ENCODE measurements at regions not wholly inside any gene's neighbourhood (a gene's known extent, or its start where the extent isn't known, plus 50 kb on each side); places are given as distances from the start of the nearest gene placed in this dataset.
A peak's percentile ranks its signal among the peaks of the same experiment; 100 is the strongest.
"Not testable (repeated sequence)": the region's sequence is repeated elsewhere in the genome, so short reads cannot be mapped to it uniquely, and the experiment has no call there.

DNA sequence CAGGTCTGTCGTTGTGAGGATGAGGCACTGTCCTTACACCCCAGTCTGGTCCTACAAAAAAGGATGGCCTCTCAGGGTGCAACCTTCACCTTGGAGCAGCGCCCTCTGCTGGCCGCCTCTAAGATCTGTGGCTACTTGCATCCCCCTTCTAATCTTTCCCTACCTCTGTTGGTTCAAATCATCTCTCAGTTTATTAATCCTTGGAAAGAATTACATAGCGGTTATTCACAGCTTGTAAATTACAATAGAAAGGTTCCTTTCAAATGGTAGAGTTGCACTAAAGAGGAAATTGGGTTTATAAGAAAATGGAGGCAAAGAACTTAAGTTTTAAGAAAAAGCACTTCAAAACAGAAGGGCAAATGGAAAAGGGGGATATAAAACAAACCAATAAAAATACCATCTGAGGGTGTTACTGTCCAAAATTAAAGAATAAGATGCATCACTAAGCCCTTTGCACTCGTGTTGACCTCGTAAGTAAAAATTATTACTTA, 102.0 kb upstream of the PLEKHM1 start:
- DNase-seq: peak; percentile 87 to 89

GRCh38 chr17:45596347-45596746, 105.8 kb upstream of the PLEKHM1 start:
- not testable (repeated sequence) for DNase-seq

GRCh38 chr17:45600052-45601012, 109.8 kb upstream of the PLEKHM1 start:
- DNase-seq: not testable (repeated sequence)

DNA sequence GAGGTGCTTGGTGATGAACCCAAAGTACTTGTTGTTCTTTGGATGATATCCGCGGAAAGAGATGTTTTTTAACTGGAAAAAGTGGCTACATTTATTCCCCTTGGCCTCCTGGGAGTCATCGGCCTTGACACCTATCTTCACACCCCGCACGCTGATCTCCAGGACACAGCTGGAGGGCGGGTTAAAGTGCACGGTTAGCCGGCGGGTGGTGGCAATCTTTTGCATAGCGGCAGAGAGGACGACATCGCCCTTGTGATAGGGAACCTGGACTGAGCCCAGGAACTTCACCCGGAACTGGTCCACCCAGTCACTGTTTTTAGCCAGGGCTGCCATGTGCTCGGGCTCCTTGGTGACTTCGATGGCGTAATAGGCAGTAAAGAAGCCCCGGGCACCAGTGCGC, 110.5 kb upstream of the PLEKHM1 start:
- DNase-seq: not testable (repeated sequence)

DNA sequence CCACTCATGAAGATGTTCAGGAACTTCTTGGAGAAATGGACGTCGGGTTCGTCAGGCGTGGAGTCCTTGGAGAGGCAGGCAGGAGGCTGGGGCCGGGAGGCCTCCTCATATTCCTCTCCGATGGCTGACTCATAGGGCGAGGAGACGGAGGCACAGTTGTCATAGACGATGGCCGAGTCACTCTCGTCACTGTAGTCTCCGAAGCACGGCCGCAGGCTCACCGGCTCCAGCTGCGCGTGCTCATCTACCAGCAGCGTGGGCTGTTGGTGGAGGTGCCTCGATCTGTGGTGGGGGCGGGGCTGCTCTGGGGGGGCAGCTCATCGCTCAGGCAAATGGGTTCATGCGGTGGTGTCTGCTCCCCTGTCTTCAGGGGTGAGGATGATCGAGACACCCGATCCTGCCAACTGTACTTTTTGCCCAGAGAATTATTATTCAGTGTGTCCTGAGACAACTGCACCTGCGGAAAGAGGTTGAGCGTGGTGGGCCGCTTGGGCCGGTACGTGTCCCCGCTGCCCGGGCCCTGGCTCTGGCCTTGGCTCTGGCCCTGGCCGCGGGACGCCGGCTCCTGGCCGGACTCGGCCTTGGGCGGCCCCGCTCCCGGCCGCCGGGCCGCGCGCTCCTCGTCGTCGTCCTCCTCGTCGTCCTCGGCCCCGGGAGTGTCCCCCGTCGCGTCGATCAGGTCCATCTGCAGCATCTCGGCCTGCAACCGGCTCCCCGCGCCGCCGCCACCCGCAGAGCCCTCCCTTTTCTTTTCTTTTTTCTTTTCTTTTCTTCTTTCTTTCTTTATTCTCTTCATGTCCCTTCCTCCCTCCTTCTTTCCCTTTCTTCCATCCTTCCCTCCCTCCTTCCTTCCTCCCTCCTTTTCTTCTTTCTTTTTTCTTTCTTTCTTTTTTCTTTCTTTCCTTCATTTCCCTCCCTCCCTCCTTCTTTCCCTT, 111.4 kb upstream of the PLEKHM1 start:
- not testable (repeated sequence) for DNase-seq

GRCh38 chr17:45605751-45606150, 115.2 kb upstream of the PLEKHM1 start:
- DNase-seq: not testable (repeated sequence)

DNA sequence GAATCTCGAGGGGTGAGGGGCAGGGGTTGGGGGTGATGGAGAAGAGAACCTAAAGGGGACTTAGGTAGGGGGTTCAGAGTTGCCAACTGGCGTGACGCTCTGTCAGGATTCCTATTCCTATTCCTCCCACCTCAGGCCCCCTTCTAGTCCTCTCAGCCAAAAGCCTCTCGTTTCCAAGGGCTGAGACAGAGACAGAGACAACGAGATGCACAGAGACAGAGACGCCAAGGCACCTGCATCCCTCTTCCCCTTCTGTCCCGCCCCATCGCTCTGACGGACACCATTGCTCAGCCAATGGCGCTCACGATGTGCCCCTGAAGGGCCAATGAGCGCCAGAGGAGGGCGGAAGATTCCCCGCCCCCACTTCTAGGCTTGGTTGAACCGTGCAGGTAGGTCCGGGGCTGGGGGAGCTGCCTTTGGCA, 129.5 kb upstream of the PLEKHM1 start:
- DNase-seq: peak; percentile 86 to 92

DNA sequence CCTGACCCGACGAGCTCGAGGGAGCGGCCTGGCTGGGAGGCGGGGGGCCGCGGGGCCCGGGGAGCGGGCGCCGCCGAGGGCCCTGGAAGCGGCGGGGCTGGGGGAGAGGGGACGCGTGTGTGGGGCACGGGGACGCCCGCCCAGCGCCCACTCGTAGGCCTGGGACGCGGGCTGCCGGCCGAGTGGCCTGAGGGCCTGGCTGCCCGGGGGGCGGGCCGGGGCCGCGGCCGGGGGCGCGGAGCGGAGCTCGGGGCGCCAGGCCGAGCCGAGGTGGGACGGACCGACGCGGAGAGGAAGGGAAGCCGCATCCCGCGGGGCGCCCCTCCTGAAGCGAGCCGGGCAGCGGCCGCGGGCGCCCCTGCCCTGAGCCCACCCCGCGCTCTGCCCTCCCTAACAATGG, 129.9 kb upstream of the PLEKHM1 start:
- not testable (repeated sequence) for DNase-seq

DNA sequence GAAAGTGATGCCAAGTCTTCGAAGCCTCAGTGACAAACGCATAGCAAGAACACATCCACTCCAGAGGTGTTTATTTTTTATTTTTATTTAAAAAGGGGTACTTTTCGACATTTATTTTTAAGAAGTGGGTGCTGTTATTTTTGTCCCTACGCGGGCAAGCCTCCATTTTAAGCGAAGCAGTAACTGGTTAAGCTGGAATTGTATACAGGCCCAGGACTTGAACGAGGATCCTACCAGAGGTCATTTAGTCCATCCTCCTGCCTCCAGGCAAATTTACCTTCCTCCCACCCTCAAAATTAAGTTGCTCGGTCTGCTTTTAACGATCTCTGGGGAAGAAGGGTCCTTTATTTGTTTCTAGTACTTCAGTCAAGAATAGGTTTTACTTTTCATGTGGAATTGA, 130.6 kb upstream of the PLEKHM1 start:
- not testable (repeated sequence) for DNase-seq

- not testable (repeated sequence) for DNase-seq
Measured at GRCh38 chr17:45622295-45622694, 131.8 kb upstream of the PLEKHM1 start.

- no peak for DNase-seq
Measured at GRCh38 chr17:45628019-45628418, 137.5 kb upstream of the PLEKHM1 start.

DNA sequence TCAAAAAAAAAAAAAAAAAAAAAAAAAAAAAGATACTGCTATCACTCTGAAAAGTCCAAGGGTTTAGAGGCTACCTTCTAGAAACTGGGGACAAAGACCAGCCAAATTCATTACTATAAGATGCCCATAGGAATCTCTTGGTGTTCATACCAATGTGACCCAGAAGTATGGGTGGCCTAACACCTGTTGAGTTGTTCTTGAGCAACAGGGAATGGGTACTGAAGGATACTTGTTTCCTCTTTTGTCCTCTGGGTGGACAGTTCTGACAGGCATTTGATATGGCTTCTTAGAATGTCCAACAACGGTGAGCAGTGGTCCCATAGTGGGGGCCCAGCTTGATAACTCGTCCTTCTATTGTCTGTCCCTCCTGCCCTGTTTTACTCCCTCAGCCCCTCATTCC, 141.4 kb upstream of the PLEKHM1 start:
- no peak for DNase-seq

GRCh38 chr17:45639297-45639849, 144.7 kb upstream of the CRHR1 start:
- no peak for DNase-seq

GRCh38 chr17:45640141-45640850, 143.8 kb upstream of the CRHR1 start:
- DNase-seq: peak; percentile 77 to 81

DNA sequence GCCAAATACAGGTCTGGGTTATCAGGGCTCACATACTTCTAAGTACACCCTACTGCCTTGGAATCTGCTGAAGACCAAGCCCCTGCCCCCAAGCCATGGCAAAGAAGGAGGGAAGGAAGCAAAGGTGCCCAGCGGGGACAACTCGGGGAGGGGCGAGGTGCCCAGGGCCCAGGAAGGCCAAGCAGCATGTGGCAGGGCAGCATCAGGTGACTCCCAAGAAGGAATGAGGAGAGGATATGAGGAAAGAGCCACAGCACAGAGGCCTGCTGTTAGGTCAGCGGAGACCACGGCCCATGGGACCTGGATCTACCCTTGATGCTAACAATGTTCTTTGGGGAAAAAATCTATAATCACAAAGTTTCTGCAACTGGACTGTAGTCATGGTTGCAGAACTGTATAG, 142.6 kb upstream of the CRHR1 start:
- no peak for DNase-seq

DNA sequence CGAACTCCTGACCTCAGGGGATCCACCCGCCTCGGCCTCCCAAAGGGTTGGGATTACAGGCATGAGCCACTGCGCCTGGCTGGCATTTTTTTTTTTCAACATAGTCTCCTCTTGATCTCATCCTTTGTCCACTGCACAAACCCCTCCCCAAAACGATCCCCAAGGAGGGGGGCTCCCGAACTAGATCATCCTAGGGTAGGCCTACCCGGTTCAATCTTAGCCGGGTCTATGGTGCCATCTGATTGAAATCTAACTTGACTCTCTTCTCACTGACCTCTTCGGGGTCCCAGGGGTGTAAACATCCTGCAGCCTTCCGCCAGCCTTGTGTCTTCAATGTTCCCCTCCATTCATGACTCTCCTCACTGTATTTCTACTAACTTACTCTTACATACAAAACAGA, 140.5 kb upstream of the CRHR1 start:
- DNase-seq: no peak

GRCh38 chr17:45644637-45645036, 139.5 kb upstream of the CRHR1 start:
- not testable (repeated sequence) for DNase-seq

DNA sequence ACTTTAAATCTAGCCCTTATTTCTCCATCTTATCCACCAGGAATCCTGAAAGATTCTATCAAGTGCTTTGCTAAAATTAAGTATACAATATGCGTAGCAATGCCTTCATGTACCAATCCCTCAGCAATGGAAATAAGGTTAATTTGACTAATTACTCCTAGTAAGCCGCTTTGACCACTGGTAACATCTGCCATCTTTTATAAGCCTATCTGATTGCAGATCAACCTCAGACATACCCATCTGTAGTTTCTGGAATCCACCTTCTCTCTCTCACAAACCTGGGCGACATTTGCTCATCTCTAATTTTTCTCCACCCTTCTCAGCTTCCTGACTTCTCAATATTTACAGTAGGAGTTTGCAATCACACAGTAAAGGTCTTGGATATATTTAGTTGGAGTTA, 138.8 kb upstream of the CRHR1 start:
- no peak for DNase-seq

DNA sequence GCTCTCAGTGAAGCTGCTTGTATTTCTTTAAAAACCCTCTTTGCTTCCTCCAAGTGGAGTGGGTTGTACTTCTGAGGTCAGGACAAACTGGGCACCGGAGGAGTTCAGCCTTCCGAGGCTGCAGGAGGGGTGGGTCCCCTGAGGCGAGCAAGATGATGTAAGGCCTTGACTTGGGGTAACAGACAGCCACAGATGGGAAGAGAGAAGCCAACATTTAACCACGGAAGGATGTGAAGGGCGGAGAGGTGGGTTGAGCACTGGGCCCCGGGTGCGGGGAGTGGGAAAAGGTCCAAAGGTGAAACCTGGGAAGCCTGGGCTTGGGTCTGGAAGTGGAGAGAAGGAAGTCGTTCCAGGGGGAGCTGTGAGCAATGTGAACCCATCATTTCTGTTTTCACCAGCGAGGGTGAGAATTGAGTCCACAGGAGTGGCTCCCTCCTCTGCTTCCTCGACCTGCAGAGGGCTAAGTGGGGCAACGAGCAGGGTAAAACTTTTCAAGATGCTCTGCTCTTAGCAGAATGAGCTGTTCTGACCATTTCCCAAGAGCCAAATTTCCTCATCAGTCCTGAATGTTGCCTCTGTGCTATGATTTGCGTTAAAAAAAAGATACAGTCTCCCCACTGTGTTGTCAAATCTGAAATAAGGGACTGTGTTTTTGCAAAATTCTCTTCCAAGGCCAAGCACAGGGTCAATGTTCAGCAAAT, 137.7 kb upstream of the CRHR1 start:
- no peak for DNase-seq

- peak in 1 of 2 experiments; percentile 16 for DNase-seq
Measured at GRCh38 chr17:45648642-45649041, 135.5 kb upstream of the CRHR1 start.

DNA sequence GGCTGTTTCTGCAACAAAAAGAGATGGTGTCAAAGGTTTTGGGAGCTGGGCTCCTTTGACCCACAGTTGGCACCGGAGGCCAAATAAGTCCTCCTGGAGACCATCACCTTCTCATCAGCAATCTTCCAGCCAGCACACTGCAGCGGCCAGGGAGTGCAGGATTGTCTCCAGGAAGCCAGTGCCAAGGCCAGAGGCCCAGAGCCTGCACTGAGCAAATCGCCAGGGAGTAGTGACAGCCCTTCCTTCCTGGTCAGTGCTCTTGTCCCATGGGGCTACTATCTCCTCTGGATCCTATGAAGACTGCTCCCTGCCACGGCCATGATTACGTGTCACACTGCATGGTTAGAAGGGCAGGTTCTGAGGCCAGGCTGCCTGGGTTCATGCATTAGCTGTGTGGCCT, 134.3 kb upstream of the CRHR1 start:
- no peak for DNase-seq

DNA sequence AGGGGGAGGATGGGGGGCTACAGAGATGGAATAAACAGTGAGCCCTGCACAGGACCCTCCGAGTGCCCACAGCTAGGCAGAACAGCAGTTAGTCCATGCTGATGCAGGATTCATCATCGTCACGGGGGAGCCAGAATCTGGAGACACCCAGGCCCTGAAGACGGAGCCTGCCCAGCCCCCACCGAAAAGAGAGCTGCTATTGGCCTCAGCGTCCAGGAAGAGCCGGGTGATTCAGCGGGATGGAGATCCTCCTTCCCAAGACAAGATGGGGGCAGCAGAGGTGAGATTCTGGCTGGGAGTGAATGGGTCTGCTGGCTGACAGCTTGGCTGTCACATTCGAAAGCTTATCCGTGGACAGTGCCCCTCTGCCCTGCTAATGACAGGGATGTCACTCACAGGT, 133.6 kb upstream of the CRHR1 start:
- DNase-seq: no peak
